SK-N-SH treated with all-trans-retinoic acid at 6 μM for 48 hours (cell line): ENCODE measurements at regions not wholly inside any gene's neighbourhood (a gene's known extent, or its start where the extent isn't known, plus 50 kb on each side); places are given as distances from the start of the nearest gene placed in this dataset.

Experiments
- ARNTL ChIP-seq: fragments of 450-650 bp; formaldehyde crosslinking; IDR thresholded peaks from 2 replicates; pipeline ENCODE4 v1.5.0; 2020; ENCODE audit warnings: low read depth, mild to moderate bottlenecking, moderate library complexity, borderline replicate concordance
- ESRRG ChIP-seq: fragments of 250-450 bp; sonication (Bioruptor Pico); IDR thresholded peaks from 2 replicates; pipeline ENCODE4 v1.6.1; 2021; ENCODE audit warnings: mild to moderate bottlenecking
- ZC3H10 ChIP-seq: fragments of 250-450 bp; sonication (Bioruptor Pico); IDR thresholded peaks from 2 replicates; pipeline ENCODE4 v1.5.1; 2021; ENCODE audit warnings: mild to moderate bottlenecking, moderate library complexity
- TF ChIP-seq, protein P1 (sequence below): fragments of 250-450 bp; sonication (Bioruptor Pico); IDR thresholded peaks from 2 replicates; pipeline ENCODE4 v1.5.0; 2020; ENCODE audit warnings: mild to moderate bottlenecking, moderate library complexity
- TF ChIP-seq, protein P2 (sequence below): fragments of 250-450 bp; sonication (Bioruptor Pico); IDR thresholded peaks from 2 replicates; pipeline ENCODE4 v1.5.1; 2021; ENCODE audit warnings: mild to moderate bottlenecking, moderate library complexity
- TF ChIP-seq, protein P3 (sequence below): fragments of 250-450 bp; sonication (Bioruptor Pico); IDR thresholded peaks from 2 replicates; pipeline ENCODE4 v1.5.1; 2020; ENCODE audit warnings: low read depth, mild to moderate bottlenecking, moderate library complexity

DNA sequence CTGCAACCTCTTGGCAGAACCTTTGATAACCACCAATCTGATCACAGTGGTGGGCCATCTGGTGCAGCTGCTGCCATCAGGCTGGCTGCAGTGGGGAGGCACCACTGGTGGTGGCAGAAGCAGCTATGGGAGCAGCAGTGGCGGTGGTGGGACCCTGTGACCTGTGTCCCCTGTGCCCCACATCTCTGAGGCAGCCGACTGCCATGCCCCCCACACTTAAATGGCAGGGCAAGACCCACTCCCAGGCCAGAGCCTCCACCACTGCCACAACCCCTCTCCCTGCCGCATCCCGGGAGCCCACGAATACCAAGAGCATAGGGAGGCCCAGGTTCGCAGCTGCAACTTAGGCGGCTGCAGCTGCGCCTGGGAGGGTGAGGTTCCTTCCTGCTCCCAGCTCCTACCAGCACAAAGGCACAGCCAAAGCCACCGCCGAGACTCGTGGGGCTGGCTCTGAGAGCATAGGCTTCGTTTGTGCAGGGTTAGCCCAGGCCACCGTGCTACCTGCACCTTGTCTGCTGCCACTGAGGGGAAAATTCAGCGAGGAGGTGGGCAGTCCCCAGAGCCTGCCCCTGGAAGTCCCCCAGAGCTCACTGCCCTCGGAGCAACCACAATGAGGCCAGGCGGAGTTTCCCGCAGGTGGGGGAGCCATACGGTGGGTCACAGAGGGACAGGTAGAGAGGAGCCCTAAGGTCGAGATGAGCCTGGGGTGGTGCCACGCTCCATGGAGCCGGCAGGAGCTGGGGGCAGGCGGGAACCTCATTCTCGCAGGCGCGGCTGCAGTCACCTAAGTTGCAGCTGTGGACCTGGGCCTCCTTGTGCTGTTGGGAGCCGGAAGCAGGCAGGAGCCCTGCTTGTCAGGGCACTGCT lies 518.7 kb downstream of the RWDD3 start:
- TF ChIP-seq, protein P1, sequence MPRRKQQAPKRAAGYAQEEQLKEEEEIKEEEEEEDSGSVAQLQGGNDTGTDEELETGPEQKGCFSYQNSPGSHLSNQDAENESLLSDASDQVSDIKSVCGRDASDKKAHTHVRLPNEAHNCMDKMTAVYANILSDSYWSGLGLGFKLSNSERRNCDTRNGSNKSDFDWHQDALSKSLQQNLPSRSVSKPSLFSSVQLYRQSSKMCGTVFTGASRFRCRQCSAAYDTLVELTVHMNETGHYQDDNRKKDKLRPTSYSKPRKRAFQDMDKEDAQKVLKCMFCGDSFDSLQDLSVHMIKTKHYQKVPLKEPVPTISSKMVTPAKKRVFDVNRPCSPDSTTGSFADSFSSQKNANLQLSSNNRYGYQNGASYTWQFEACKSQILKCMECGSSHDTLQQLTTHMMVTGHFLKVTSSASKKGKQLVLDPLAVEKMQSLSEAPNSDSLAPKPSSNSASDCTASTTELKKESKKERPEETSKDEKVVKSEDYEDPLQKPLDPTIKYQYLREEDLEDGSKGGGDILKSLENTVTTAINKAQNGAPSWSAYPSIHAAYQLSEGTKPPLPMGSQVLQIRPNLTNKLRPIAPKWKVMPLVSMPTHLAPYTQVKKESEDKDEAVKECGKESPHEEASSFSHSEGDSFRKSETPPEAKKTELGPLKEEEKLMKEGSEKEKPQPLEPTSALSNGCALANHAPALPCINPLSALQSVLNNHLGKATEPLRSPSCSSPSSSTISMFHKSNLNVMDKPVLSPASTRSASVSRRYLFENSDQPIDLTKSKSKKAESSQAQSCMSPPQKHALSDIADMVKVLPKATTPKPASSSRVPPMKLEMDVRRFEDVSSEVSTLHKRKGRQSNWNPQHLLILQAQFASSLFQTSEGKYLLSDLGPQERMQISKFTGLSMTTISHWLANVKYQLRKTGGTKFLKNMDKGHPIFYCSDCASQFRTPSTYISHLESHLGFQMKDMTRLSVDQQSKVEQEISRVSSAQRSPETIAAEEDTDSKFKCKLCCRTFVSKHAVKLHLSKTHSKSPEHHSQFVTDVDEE, result no peak
- TF ChIP-seq, protein P2, sequence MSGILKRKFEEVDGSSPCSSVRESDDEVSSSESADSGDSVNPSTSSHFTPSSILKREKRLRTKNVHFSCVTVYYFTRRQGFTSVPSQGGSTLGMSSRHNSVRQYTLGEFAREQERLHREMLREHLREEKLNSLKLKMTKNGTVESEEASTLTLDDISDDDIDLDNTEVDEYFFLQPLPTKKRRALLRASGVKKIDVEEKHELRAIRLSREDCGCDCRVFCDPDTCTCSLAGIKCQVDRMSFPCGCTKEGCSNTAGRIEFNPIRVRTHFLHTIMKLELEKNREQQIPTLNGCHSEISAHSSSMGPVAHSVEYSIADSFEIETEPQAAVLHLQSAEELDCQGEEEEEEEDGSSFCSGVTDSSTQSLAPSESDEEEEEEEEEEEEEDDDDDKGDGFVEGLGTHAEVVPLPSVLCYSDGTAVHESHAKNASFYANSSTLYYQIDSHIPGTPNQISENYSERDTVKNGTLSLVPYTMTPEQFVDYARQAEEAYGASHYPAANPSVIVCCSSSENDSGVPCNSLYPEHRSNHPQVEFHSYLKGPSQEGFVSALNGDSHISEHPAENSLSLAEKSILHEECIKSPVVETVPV (CRISPR knock-in tag), result no peak
- TF ChIP-seq ARNTL (CRISPR knock-in tag), result no peak
- TF ChIP-seq, protein P3, sequence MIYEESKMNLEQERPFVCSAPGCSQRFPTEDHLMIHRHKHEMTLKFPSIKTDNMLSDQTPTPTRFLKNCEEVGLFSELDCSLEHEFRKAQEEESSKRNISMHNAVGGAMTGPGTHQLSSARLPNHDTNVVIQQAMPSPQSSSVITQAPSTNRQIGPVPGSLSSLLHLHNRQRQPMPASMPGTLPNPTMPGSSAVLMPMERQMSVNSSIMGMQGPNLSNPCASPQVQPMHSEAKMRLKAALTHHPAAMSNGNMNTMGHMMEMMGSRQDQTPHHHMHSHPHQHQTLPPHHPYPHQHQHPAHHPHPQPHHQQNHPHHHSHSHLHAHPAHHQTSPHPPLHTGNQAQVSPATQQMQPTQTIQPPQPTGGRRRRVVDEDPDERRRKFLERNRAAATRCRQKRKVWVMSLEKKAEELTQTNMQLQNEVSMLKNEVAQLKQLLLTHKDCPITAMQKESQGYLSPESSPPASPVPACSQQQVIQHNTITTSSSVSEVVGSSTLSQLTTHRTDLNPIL (CRISPR knock-in tag), result no peak
- no peak for TF ChIP-seq ZC3H10 (CRISPR knock-in tag)
- TF ChIP-seq ESRRG (CRISPR knock-in tag), result no peak
